Pancreas (tissue), 10 donors: ENCODE measurements at regions not wholly inside any gene's neighbourhood (a gene's known extent, or its start where the extent isn't known, plus 50 kb on each side); places are given as distances from the start of the nearest gene placed in this dataset.
"Not testable (repeated sequence)": the region's sequence is repeated elsewhere in the genome, so short reads cannot be mapped to it uniquely, and the experiment has no call there.

ENCODE experiments used
- ATAC-seq, 4 donors: fragments of 200-7000 bp; cut with Tn5 transposase; one replicate each; pipeline versions ENCODE4 v1.8.0 to v1.9.1; 2020; ENCODE audit warnings: mild to moderate bottlenecking in 4 of 4, moderate library complexity in 4 of 4
- DNase-seq, 6 donors: peaks; one replicate each; pipeline ENCODE4 v3.0.0-alpha.2; 2020
- FAIRE-seq: peaks from 2 replicates; lab custom pipeline; 2012; peaks lifted over from hg19 to GRCh38; lab: Jason Lieb, UNC
- H3K27ac ChIP-seq, 4 donors: fragments of 200-600 bp; sonication (generic); 1 replicate in 3 of 4; 2 replicates in 1 of 4; pipeline versions ENCODE4 v1.5.0 to v1.8.0; 2020
- H3K27me3 ChIP-seq, 4 donors: fragments of 200-600 bp; one replicate each; pipeline ENCODE4 v1.8.0; 2021
- H3K36me3 ChIP-seq, 3 donors: fragments of 200-600 bp; sonication (generic) in 1 of 3; one replicate each; pipeline versions ENCODE4 v1.5.0 to v1.8.0; 2020 to 2021
- H3K4me1 ChIP-seq, 3 donors: fragments of 200-600 bp; one replicate each; pipeline ENCODE4 v1.8.0; 2021
- H3K4me3 ChIP-seq, 4 donors: fragments of 200-600 bp; sonication (generic) in 2 of 4; one replicate each; pipeline versions ENCODE4 v1.5.0 to v1.8.0; 2020 to 2021
- H3K9me3 ChIP-seq, 4 donors: fragments of 200-600 bp; one replicate each; pipeline ENCODE4 v1.8.0; 2021
- WGBS, 2 donors: extraction: QIAGEN DNeasy Blood & Tissue Kit; methylation state at CpG; one replicate each; pipeline ENCODE4 v1.1.7; 2013; 5-methylcytosine and 5-hydroxymethylcytosine counted together
- intact Hi-C, 3 donors: fragments of 100-400 bp; cut with DNase I; formaldehyde crosslinking; loops; one replicate each; pipeline versions ENCODE4 v1.11.1 to v1.14.2; 2022
- TF ChIP-seq, protein P1 (sequence below), 4 donors: fragments of 200-600 bp; sonication (generic) in 3 of 4; IDR thresholded peaks; one replicate each; pipeline versions ENCODE4 v1.5.0 to v1.8.0; 2021; ENCODE audit warnings: antibody characterized with exemption in 4 of 4
- donor health status: healthy with polysubstance abuse.
- donor health status: DM: no; HTN: no; CAD: no; lungs with moderate emphysema.
- donor health status: DM: no; HTN: no; CAD: no.
- donor health status: control.
- donor health status: control.
- donor health status: Bipolar disorder and iron deficiency.
- donor health status: DM: yes; HTN: yes; CAD: no.
- donor health status: DM: no; HTN: no; CAD: no.
- donor health status: DM: no; HTN: no; CAD: no.
- donor health status: DM: yes; HTN: yes; CAD: no.

DNA sequence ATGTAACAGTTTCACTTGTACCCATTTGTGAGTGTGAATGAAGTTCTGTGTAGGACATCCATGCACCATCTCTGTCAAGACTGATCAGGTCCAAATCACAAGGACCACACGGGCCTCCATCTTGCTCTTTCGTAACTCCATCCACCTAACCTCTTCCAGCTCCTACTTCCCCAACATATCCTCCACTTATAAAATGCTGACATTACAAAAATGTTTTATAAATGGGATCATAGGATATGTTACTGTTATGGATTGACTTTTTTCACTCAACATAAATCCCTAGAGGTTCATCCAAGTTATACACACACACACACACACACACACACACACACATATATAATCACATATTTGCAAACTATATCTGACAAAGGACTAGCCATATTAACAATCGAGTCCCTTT is 476.8 kb downstream of the ZNF516 start:
- H3K9me3 ChIP-seq = no peaks in the 10 kb centered on the region
- no peak overlapping the region for H3K4me3 ChIP-seq
- no peaks in the 10 kb centered on the region for H3K4me1 ChIP-seq
- TF ChIP-seq, protein P1, sequence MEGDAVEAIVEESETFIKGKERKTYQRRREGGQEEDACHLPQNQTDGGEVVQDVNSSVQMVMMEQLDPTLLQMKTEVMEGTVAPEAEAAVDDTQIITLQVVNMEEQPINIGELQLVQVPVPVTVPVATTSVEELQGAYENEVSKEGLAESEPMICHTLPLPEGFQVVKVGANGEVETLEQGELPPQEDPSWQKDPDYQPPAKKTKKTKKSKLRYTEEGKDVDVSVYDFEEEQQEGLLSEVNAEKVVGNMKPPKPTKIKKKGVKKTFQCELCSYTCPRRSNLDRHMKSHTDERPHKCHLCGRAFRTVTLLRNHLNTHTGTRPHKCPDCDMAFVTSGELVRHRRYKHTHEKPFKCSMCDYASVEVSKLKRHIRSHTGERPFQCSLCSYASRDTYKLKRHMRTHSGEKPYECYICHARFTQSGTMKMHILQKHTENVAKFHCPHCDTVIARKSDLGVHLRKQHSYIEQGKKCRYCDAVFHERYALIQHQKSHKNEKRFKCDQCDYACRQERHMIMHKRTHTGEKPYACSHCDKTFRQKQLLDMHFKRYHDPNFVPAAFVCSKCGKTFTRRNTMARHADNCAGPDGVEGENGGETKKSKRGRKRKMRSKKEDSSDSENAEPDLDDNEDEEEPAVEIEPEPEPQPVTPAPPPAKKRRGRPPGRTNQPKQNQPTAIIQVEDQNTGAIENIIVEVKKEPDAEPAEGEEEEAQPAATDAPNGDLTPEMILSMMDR (IDR thresholded peaks at IDR 0.05) = no peak
- intact Hi-C loops = no loop called here
- no peak overlapping the region for H3K27ac ChIP-seq
- H3K27me3 ChIP-seq = no peaks in the 10 kb centered on the region
- WGBS, 2 donors = 55 to 68% methylated on average over 3 of the region's 3 CpGs
- ATAC-seq (no peak), FAIRE-seq (no peak), DNase-seq (no peak)
- H3K36me3 ChIP-seq = no peaks in the 10 kb centered on the region

- H3K4me1 ChIP-seq = no peaks in the 10 kb centered on the region
- H3K27me3 ChIP-seq = no peaks in the 10 kb centered on the region
- DNase-seq (no peak), ATAC-seq (no peak), FAIRE-seq (no peak)
- no peak overlapping the region for H3K4me3 ChIP-seq
- TF ChIP-seq, protein P1 (IDR thresholded peaks at IDR 0.05) = no peak
- H3K36me3 ChIP-seq = no peaks in the 10 kb centered on the region
- intact Hi-C loops = no loop called here
- no peaks in the 10 kb centered on the region for H3K9me3 ChIP-seq
- 54 to 74% methylated on average over 1 of the region's 1 CpG for WGBS, 2 donors
- no peak overlapping the region for H3K27ac ChIP-seq
These were observed 482.0 kb downstream of the ZNF516 start for GRCh38 chr18:76013057-76013456.

DNA sequence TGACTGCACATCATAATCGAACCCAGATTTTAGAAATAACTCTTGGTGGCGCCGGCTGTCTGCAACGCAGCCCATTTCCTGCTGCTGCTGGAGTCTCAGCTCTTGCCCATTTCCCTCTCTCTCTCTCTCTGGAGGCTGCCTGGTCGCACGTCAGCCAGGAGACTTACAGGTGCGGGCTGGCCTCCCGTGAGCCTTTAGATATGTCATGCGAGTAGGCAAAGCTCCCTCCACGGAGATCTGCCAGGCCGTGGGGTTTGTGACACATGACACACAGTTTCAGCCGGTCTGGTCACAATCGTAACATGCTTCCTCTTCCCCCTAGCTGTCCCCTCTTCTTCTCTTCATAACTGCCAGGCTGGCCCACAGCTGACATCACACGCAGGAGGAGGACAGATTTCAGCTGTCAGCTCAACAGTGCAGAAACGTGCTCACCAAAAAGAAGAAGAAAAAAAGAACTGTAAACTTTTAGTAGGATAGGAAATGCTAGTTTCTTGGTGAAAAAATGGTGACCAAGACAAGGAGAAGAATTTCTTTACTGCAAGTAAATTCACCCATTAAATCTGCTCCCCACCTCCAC is 489.3 kb downstream of the ZNF516 start:
- peak in 2 of 6 donors; percentile 6 to 53 for DNase-seq
- TF ChIP-seq, protein P1 (IDR thresholded peaks at IDR 0.05) = no peak
- H3K27me3 ChIP-seq = peaks cover 0 to 3% (median under 1%) of the 10 kb centered on the region in 4 donors
- whole genome bisulfite sequencing, 2 donors = 18 to 30% methylated on average over 15 of the region's 15 CpGs
- H3K4me3 ChIP-seq = no peak overlapping the region
- no peaks in the 10 kb centered on the region for H3K36me3 ChIP-seq
- no peaks in the 10 kb centered on the region for H3K9me3 ChIP-seq
- no peak for FAIRE-seq
- H3K4me1 ChIP-seq = no peaks in the 10 kb centered on the region
- intact Hi-C loops = no loop called here
- no peak overlapping the region for H3K27ac ChIP-seq
- ATAC-seq = peak; percentile 59 to 77 (median 72)

DNA sequence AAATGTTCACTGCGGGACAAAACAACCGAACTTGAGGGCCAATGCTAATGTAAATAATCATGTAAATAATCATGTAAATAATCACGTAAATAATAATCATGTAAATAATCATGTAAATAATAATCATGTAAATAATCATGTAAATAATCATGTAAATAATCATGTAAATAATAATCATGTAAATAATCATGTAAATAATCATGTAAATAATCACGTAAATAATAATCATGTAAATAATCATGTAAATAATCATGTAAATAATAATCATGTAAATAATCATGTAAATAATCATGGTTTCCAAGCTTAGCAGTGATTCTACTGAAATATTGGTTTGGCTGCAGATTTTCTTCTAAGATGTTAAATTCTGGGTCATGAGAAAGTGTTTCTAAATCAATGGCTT is 507.1 kb downstream of the ZNF516 start:
- 48 to 68% methylated on average over 4 of the region's 4 CpGs for WGBS, 2 donors
- H3K4me1 ChIP-seq, intact Hi-C loops, ATAC-seq, H3K9me3 ChIP-seq, H3K36me3 ChIP-seq, H3K4me3 ChIP-seq, DNase-seq, H3K27ac ChIP-seq, H3K27me3 ChIP-seq: not testable (repeated sequence)
- peak; percentile 99 for FAIRE-seq

DNA sequence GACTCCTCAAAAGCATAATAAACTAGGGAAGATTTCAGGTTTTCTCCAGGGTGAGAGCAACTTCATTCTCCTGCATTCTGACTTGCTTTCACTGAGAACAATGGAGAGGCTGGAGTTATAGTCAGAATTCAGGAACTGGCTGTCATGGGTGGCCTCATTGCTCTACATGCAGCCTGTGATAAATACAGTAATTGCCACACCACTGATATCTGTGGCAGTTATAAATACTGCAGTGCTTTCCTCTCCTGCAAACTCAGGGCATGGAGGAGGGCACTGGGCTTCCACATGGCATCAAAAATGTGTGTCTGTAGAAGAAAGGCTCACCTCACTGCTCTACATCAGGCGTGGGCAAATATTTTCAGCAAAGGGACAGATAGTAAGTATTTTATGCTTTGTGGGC is 510.2 kb downstream of the ZNF516 start:
- 56 to 65% methylated on average over 1 of the region's 1 CpG for WGBS, 2 donors
- Histone ChIP-seq H3K9me3 (no peaks in the 10 kb centered on the region), H3K27ac (no peak overlapping the region), H3K4me1 (no peaks in the 10 kb centered on the region), H3K36me3 (no peaks in the 10 kb centered on the region), H3K27me3 (no peaks in the 10 kb centered on the region), H3K4me3 (no peak overlapping the region)
- intact Hi-C loops = no loop called here
- TF ChIP-seq, protein P1 (IDR thresholded peaks at IDR 0.05) = no peak
- DNase-seq (no peak), FAIRE-seq (no peak), ATAC-seq (no peak)
